Cardiac fibroblast (primary cell): ENCODE measurements at regions not wholly inside any gene's neighbourhood (a gene's known extent, or its start where the extent isn't known, plus 50 kb on each side); places are given as distances from the start of the nearest gene placed in this dataset.

Source experiments
- DNase-seq, 2 donors: peaks; one replicate each; pipeline versions ENCODE4 v3.0.0 to v3.0.0-alpha.2; 2010; ENCODE audit warnings: low read depth in 2 of 2
- H3K4me3 ChIP-seq, 2 donors: replicated peaks in 1 of 2; 1 replicate in 1 of 2; 2 replicates in 1 of 2; pipeline ENCODE4 v1.5.1; 2011; ENCODE audit warnings: low read depth in 2 of 2, low read length in 2 of 2, mild to moderate bottlenecking in 2 of 2, moderate library complexity in 1 of 2
- CTCF ChIP-seq: IDR thresholded peaks from one replicate; pipeline ENCODE4 v1.5.1; 2011; ENCODE audit warnings: low read depth, mild to moderate bottlenecking, low read length, inconsistent platforms

GRCh38 chr2:59021786-59022185 is 780.7 kb upstream of the FANCL start:
- H3K4me3 ChIP-seq: no peak overlapping the region
- DNase-seq: no peak
- no peak for TF ChIP-seq CTCF

GRCh38 chr2:59019566-59020159 is 778.5 kb upstream of the FANCL start:
- TF ChIP-seq CTCF: no peak
- H3K4me3 ChIP-seq: no peak overlapping the region
- DNase-seq: no peak

GRCh38 chr2:59018737-59019136 is 777.6 kb upstream of the FANCL start:
- no peak for TF ChIP-seq CTCF
- H3K4me3 ChIP-seq: no peak overlapping the region
- no peak for DNase-seq

GRCh38 chr2:59015027-59015426 is 773.9 kb upstream of the FANCL start:
- DNase-seq: no peak

GRCh38 chr2:59012971-59013370 is 771.8 kb upstream of the FANCL start:
- no peak for DNase-seq
- TF ChIP-seq CTCF: no peak
- H3K4me3 ChIP-seq: no peak overlapping the region

More at GRCh38 chr2:59015027-59015426, 773.9 kb upstream of the FANCL start:
- no peak for TF ChIP-seq CTCF
- no peak overlapping the region for H3K4me3 ChIP-seq

GRCh38 chr2:59012234-59012633 is 771.1 kb upstream of the FANCL start:
- no peak for DNase-seq
- H3K4me3 ChIP-seq: no peak overlapping the region
- TF ChIP-seq CTCF: no peak

- no peak overlapping the region for H3K4me3 ChIP-seq
- DNase-seq: no peak
- TF ChIP-seq CTCF: no peak
Observed at GRCh38 chr2:59008950-59009349, 767.8 kb upstream of the FANCL start.
